ENCODE measurements at regions not wholly inside any gene's neighbourhood (a gene's known extent, or its start where the extent isn't known, plus 50 kb on each side); places are given as distances from the start of the nearest gene placed in this dataset.

DNA sequence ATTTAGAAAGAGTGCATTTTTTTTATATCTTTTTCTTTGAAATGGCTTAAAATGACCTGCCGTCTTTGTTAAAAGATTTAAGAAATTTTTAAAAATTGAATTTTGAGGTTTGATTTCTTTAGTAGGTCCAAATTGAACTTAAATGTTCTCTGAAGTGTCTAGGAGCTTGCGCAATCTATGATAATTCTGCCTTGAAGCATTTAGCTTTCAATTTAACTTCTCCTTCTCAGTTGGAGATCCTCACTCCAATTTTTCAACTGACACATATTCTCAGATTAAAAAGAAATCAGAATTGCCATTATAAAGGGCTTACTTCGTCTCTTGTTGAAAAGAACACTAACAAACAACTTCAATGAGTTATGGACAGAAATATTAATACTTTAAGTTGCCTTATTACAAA lies 273.5 kb downstream of the TMA16 start:
- TF ChIP-seq, protein P1, sequence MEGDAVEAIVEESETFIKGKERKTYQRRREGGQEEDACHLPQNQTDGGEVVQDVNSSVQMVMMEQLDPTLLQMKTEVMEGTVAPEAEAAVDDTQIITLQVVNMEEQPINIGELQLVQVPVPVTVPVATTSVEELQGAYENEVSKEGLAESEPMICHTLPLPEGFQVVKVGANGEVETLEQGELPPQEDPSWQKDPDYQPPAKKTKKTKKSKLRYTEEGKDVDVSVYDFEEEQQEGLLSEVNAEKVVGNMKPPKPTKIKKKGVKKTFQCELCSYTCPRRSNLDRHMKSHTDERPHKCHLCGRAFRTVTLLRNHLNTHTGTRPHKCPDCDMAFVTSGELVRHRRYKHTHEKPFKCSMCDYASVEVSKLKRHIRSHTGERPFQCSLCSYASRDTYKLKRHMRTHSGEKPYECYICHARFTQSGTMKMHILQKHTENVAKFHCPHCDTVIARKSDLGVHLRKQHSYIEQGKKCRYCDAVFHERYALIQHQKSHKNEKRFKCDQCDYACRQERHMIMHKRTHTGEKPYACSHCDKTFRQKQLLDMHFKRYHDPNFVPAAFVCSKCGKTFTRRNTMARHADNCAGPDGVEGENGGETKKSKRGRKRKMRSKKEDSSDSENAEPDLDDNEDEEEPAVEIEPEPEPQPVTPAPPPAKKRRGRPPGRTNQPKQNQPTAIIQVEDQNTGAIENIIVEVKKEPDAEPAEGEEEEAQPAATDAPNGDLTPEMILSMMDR (IDR thresholded peaks at IDR 0.05): no peak
- TF ChIP-seq EZH2 (IDR thresholded peaks at IDR 0.05): no peak
- TF ChIP-seq EZH2phosphoT487 (IDR thresholded peaks at IDR 0.05): no peak
